SU-DHL-6 (cell line): ENCODE measurements at regions not wholly inside any gene's neighbourhood (a gene's known extent, or its start where the extent isn't known, plus 50 kb on each side); places are given as distances from the start of the nearest gene placed in this dataset.

ENCODE experiments used
- H2AFZ ChIP-seq: fragments of 200-600 bp; sonication (generic); 2 replicates; pipeline ENCODE4 v1.6.1; 2014; ENCODE audit warnings: low read depth, mild to moderate bottlenecking, moderate library complexity, mixed read lengths, antibody characterized with exemption, low read length; ENCODE audit not compliant: severe bottlenecking
- H3F3A ChIP-seq: fragments of 200-600 bp; shearing (Covaris generic); 2 replicates; pipeline ENCODE4 v1.6.0; 2016; ENCODE audit warnings: antibody characterized with exemption, mild to moderate bottlenecking; ENCODE audit not compliant: insufficient read depth
- H3K27ac ChIP-seq: fragments of 200-600 bp; sonication (generic); 2 replicates; pipeline ENCODE4 v1.5.1; 2016; ENCODE audit warnings: low read depth, mild to moderate bottlenecking, low read length, moderate library complexity, mixed read lengths
- H3K27me3 ChIP-seq: fragments of 200-600 bp; sonication (generic), shearing (Covaris generic); 2 replicates; pipeline ENCODE4 v1.6.0; 2014; ENCODE audit warnings: mild to moderate bottlenecking, low read length
- H3K36me3 ChIP-seq: fragments of 200-600 bp; sonication (generic); 2 replicates; pipeline ENCODE4 v1.6.1; 2014; ENCODE audit warnings: mild to moderate bottlenecking, low read length, mixed read lengths
- H3K4me2 ChIP-seq: fragments of 300-600, 200-600 bp; shearing (Covaris generic), sonication (generic); 2 replicates; pipeline ENCODE4 v1.6.0; 2014; ENCODE audit warnings: low read length, low read depth, mild to moderate bottlenecking; ENCODE audit not compliant: poor library complexity, severe bottlenecking
- H3K4me3 ChIP-seq: fragments of 200-600 bp; sonication (generic); 2 replicates; pipeline ENCODE4 v1.5.1; 2014; ENCODE audit warnings: antibody characterized with exemption, low read length, mild to moderate bottlenecking, mixed read lengths; ENCODE audit not compliant: insufficient read depth, poor library complexity, severe bottlenecking
- H3K79me2 ChIP-seq: fragments of 200-600 bp; sonication (generic); 2 replicates; pipeline ENCODE4 v1.6.1; 2014; ENCODE audit warnings: mild to moderate bottlenecking, low read length, moderate library complexity; ENCODE audit not compliant: insufficient read depth
- H3K9ac ChIP-seq: fragments of 200-600 bp; sonication (generic); 2 replicates; pipeline ENCODE4 v1.7.0; 2014; ENCODE audit warnings: mild to moderate bottlenecking, low read length
- H3K9me2 ChIP-seq: fragments of 200-600 bp; sonication (generic); replicated peaks from 2 replicates; pipeline ENCODE4 v1.6.1; 2014; ENCODE audit warnings: low read length; ENCODE audit not compliant: insufficient read depth
- H3K9me3 ChIP-seq: fragments of 200-600 bp; sonication (generic); 2 replicates; pipeline ENCODE4 v1.6.1; 2014; ENCODE audit warnings: low read length, mixed read lengths; ENCODE audit not compliant: insufficient read depth
- H4K20me1 ChIP-seq: fragments of 200-600 bp; sonication (generic); 2 replicates; pipeline ENCODE4 v1.6.1; 2014; ENCODE audit warnings: low read depth, mild to moderate bottlenecking, antibody characterized with exemption, low read length, moderate library complexity, mixed read lengths
- EZH2phosphoT487 ChIP-seq: fragments of 200-600 bp; sonication (generic), shearing (Covaris generic); conservative IDR thresholded peaks from 2 replicates; pipeline ENCODE4 v1.6.1; 2018; ENCODE audit warnings: mild to moderate bottlenecking, antibody characterized with exemption, low read length, moderate library complexity, mixed read lengths
- TF ChIP-seq, protein P1 (sequence below): fragments of 200-600 bp; sonication (generic); IDR thresholded peaks from one replicate; pipeline ENCODE4 v1.5.1; 2017; ENCODE audit warnings: antibody characterized with exemption, mild to moderate bottlenecking, low read length, moderate library complexity; ENCODE audit not compliant: insufficient read depth, poor library complexity, severe bottlenecking

DNA sequence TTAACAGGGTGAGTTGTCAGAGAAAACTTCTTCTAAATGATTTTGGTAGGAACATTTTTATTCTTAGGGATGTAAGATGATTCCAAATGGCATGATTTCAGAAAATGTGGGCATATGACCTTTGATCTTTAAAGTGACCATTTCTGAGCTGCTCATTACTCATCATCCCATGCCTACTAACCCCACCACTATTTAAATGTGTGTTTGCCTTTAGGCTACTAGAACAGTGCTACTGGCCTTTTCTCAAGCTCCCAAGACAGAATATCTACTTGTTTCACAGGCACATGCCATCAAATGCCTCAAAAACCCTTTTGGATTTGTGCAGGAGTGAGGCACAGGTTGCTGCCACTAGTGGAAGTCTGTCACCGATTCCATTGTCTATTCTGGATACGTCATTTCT is 428.2 kb downstream of the ADAM29 start:
- peaks cover 20% of the 10 kb centered on the region; the same call in 1 of the 2 replicates for H3K9me3 ChIP-seq

DNA sequence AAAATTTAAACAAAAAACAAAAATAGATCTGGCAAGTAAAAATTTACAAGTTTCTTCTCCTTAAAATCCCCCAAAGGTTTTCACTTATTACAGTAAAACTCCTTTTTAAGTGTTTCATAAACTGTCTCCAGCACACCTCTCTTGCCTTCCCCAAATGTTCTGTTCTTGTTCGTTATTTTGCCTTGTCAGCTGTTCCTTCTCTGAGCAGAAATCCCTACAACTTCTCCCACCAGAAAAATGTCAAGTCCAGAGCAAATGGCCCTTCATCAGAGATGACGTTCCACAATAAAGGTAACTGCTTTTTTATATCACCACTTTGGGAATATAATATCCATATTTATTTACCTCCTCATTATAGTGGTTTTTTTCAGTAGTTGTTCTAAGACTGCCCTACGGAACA is 432.1 kb downstream of the ADAM29 start:
- H3K9me2 ChIP-seq, result no peaks in the 10 kb centered on the region; the same call in 1 of the 2 replicates
- no peaks in the 10 kb centered on the region; the same call in none of the 2 replicates for H3F3A ChIP-seq
- peak overlapping the region; percentile 50 for H3K9ac ChIP-seq
- peak overlapping the region; percentile 49 for H3K4me3 ChIP-seq
- TF ChIP-seq, protein P1, sequence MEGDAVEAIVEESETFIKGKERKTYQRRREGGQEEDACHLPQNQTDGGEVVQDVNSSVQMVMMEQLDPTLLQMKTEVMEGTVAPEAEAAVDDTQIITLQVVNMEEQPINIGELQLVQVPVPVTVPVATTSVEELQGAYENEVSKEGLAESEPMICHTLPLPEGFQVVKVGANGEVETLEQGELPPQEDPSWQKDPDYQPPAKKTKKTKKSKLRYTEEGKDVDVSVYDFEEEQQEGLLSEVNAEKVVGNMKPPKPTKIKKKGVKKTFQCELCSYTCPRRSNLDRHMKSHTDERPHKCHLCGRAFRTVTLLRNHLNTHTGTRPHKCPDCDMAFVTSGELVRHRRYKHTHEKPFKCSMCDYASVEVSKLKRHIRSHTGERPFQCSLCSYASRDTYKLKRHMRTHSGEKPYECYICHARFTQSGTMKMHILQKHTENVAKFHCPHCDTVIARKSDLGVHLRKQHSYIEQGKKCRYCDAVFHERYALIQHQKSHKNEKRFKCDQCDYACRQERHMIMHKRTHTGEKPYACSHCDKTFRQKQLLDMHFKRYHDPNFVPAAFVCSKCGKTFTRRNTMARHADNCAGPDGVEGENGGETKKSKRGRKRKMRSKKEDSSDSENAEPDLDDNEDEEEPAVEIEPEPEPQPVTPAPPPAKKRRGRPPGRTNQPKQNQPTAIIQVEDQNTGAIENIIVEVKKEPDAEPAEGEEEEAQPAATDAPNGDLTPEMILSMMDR, result no peak
- TF ChIP-seq EZH2phosphoT487, result no peak
- no peaks in the 10 kb centered on the region for H3K79me2 ChIP-seq
- H3K36me3 ChIP-seq, result no peaks in the 10 kb centered on the region
- H2AFZ ChIP-seq, result peak overlapping the region; percentile 59
- H3K27ac ChIP-seq, result peak overlapping the region; percentile 80
- no peaks in the 10 kb centered on the region for H4K20me1 ChIP-seq
- peaks cover 5% of the 10 kb centered on the region; the same call in 1 of the 2 replicates for H3K9me3 ChIP-seq
- no peaks in the 10 kb centered on the region for H3K27me3 ChIP-seq
- peak overlapping the region; percentile 71 for H3K4me2 ChIP-seq

More for the DNA sequence above, 428.2 kb downstream of the ADAM29 start:
- Histone ChIP-seq H3F3A (no peaks in the 10 kb centered on the region), H3K4me2 (no peak overlapping the region), H3K27me3 (no peaks in the 10 kb centered on the region), H3K9me2 (no peaks in the 10 kb centered on the region; the same call in 1 of the 2 replicates), H3K79me2 (no peaks in the 10 kb centered on the region), H3K36me3 (no peaks in the 10 kb centered on the region), H3K4me3 (no peak overlapping the region), H3K9ac (no peak overlapping the region), H2AFZ (no peak overlapping the region), H4K20me1 (no peaks in the 10 kb centered on the region), H3K27ac (no peak overlapping the region)
- TF ChIP-seq, protein P1, result no peak
- no peak for TF ChIP-seq EZH2phosphoT487

DNA sequence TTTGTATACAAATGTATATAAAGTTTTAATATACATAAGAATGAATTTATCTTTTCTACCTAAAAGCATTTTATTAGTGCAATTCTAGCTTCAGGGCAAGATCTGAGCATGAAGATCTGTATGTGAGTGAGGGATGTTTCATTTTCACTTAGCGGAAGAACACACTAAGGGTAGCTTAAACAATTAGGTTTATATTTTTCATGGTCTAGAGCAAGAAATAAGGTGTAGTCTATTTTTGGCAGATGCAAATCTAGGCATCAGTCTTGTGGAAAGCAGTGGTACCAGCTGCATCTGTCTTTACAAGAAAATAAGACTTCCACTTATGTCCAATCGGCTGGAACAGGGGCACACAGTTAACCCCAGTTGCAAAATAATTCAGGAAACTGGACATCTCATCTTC is 433.3 kb downstream of the ADAM29 start:
- H3K4me2 ChIP-seq, result peak overlapping the region; percentile 71
- H3K79me2 ChIP-seq, result no peaks in the 10 kb centered on the region
- H3F3A ChIP-seq, result no peaks in the 10 kb centered on the region; the same call in none of the 2 replicates
- TF ChIP-seq, protein P1, result no peak
- TF ChIP-seq EZH2phosphoT487, result no peak
- peak overlapping the region; percentile 80 for H3K27ac ChIP-seq
- H3K27me3 ChIP-seq, result no peaks in the 10 kb centered on the region
- H3K9ac ChIP-seq, result peak overlapping the region; percentile 50
- no peaks in the 10 kb centered on the region; the same call in 1 of the 2 replicates for H3K9me2 ChIP-seq
- no peaks in the 10 kb centered on the region for H4K20me1 ChIP-seq
- H3K4me3 ChIP-seq, result peak overlapping the region; percentile 49
- no peaks in the 10 kb centered on the region for H3K36me3 ChIP-seq
- peak overlapping the region; percentile 59 for H2AFZ ChIP-seq
- H3K9me3 ChIP-seq, result peaks cover 3% of the 10 kb centered on the region; the same call in 1 of the 2 replicates
